H1 (cell line): ENCODE measurements at regions not wholly inside any gene's neighbourhood (a gene's known extent, or its start where the extent isn't known, plus 50 kb on each side); places are given as distances from the start of the nearest gene placed in this dataset.

ENCODE experiments used
- CTCF ChIA-PET: fragments of 300-600 bp; sonication (Branson Sonifier 250); formaldehyde crosslinking; loops from one replicate; lab custom pipeline; 2021; ENCODE audit not compliant: partially characterized antibody; lab: Charles Lee
- POLR2A ChIA-PET: fragments of 300-600 bp; sonication (Branson Sonifier 250); formaldehyde crosslinking; loops from one replicate; lab custom pipeline; 2021; ENCODE audit warnings: inconsistent platforms; ENCODE audit not compliant: partially characterized antibody; lab: Charles Lee
- DNase-seq, 2 experiments: peaks; one replicate each; pipeline versions ENCODE4 v3.0.0 to v3.0.0-alpha.2; 2010 to 2022; ENCODE audit warnings: low spot score in 2 of 2, low read depth in 1 of 2, mixed read lengths in 1 of 2
- FAIRE-seq: peaks from 2 replicates; lab custom pipeline; 2011; peaks lifted over from hg19 to GRCh38; lab: Jason Lieb, UNC
- H2AFZ ChIP-seq: 2 replicates; pipeline ENCODE4 v1.8.1; 2012; ENCODE audit warnings: low read length, inconsistent platforms
- H2AK5ac ChIP-seq: 2 replicates; pipeline ENCODE4 v1.6.1; 2013; ENCODE audit warnings: low read depth, low read length
- H2BK120ac ChIP-seq: replicated peaks from 2 replicates; pipeline ENCODE3; 2013; ENCODE audit warnings: low read depth, low read length, inconsistent platforms
- H2BK12ac ChIP-seq: 2 replicates; pipeline ENCODE4 v1.6.1; 2013; ENCODE audit warnings: low read depth, low read length
- H2BK15ac ChIP-seq: 2 replicates; pipeline ENCODE4 v1.6.1; 2013; ENCODE audit warnings: low read length
- H2BK20ac ChIP-seq: 2 replicates; pipeline ENCODE4 v1.6.1; 2013; ENCODE audit warnings: low read length
- H2BK5ac ChIP-seq: 2 replicates; pipeline ENCODE4 v1.6.1; 2013; ENCODE audit warnings: low read depth, low read length
- H3K14ac ChIP-seq: 2 replicates; pipeline ENCODE4 v1.6.1; 2013; ENCODE audit warnings: inconsistent platforms; ENCODE audit not compliant: insufficient read length
- H3K18ac ChIP-seq: 2 replicates; pipeline ENCODE4 v1.6.1; 2013; ENCODE audit warnings: low read length; ENCODE audit errors: extremely low read depth
- H3K23ac ChIP-seq: 2 replicates; pipeline ENCODE4 v1.6.1; 2013; ENCODE audit warnings: inconsistent platforms; ENCODE audit not compliant: insufficient read length
- H3K23me2 ChIP-seq: 2 replicates; pipeline ENCODE4 v1.6.1; 2013; ENCODE audit warnings: low read depth, low read length
- H3K27ac ChIP-seq: 2 replicates; pipeline ENCODE4 v1.6.1; 2011; ENCODE audit warnings: low read depth, low read length, inconsistent platforms
- H3K27me3 ChIP-seq, 4 experiments: replicated peaks in 1 of 4; 1 replicate in 1 of 4; 2 replicates in 3 of 4; pipeline versions ENCODE4 v1.6.1 to v1.8.1; 2011 to 2013; ENCODE audit warnings: low read length in 3 of 4, mild to moderate bottlenecking in 3 of 4, inconsistent platforms in 2 of 4, mixed read lengths in 2 of 4, moderate library complexity in 1 of 4; ENCODE audit not compliant: control insufficient read depth in 3 of 4, insufficient read depth in 3 of 4; ENCODE audit errors: extremely low read depth in 1 of 4
- H3K36me3 ChIP-seq, 4 experiments: 2 replicates each; pipeline versions ENCODE4 v1.6.1 to v1.8.1; 2011 to 2013; ENCODE audit warnings: mild to moderate bottlenecking in 4 of 4, low read length in 3 of 4, moderate library complexity in 2 of 4, control low read depth in 1 of 4, inconsistent platforms in 1 of 4; ENCODE audit not compliant: insufficient read depth in 4 of 4, control insufficient read depth in 2 of 4
- H3K4ac ChIP-seq: replicated peaks from 2 replicates; pipeline ENCODE3; 2013; ENCODE audit warnings: low read length, low read depth, mixed read lengths, inconsistent platforms; ENCODE audit not compliant: insufficient read length
- H3K4me1 ChIP-seq, 4 experiments: replicated peaks in 1 of 4; 1 replicate in 1 of 4; 2 replicates in 3 of 4; pipeline versions ENCODE4 v1.6.1 to v1.8.1; 2011 to 2013; ENCODE audit warnings: low read length in 3 of 4, inconsistent platforms in 2 of 4, mixed read lengths in 1 of 4; ENCODE audit not compliant: insufficient read depth in 4 of 4, control insufficient read depth in 3 of 4
- H3K4me2 ChIP-seq, 2 experiments: 2 replicates each; pipeline versions ENCODE4 v1.6.1 to v1.8.1; 2011 to 2013; ENCODE audit warnings: low read depth in 2 of 2, low read length in 2 of 2, control low read depth in 1 of 2, inconsistent platforms in 1 of 2, mild to moderate bottlenecking in 1 of 2; ENCODE audit not compliant: insufficient read depth in 1 of 2
- H3K4me3 ChIP-seq, 4 experiments: fragments of 200-600, 300-600 bp in 1 of 4; sonication (generic), shearing (Covaris generic), sonication (Bioruptor Twin) in 1 of 4; 2 replicates each; pipeline versions ENCODE4 v1.5.1 to v1.8.1; 2011 to 2016; ENCODE audit warnings: low read length in 4 of 4, low read depth in 3 of 4, control low read depth in 2 of 4, inconsistent platforms in 2 of 4, mild to moderate bottlenecking in 2 of 4, mixed read lengths in 1 of 4, moderate library complexity in 1 of 4; ENCODE audit not compliant: insufficient read depth in 2 of 4; ENCODE audit errors: extremely low read depth in 1 of 4
- H3K56ac ChIP-seq: replicated peaks from 2 replicates; pipeline ENCODE3; 2013; ENCODE audit warnings: low read depth, mild to moderate bottlenecking, mixed read lengths, low read length, inconsistent platforms; ENCODE audit not compliant: insufficient read length
- H3K79me1 ChIP-seq: 2 replicates; pipeline ENCODE4 v1.6.1; 2013; ENCODE audit warnings: low read depth, low read length, control low read depth
- H3K79me2 ChIP-seq, 2 experiments: 2 replicates each; pipeline versions ENCODE4 v1.6.1 to v1.8.1; 2012 to 2013; ENCODE audit warnings: low read length in 2 of 2, mild to moderate bottlenecking in 2 of 2, inconsistent platforms in 1 of 2; ENCODE audit not compliant: insufficient read depth in 2 of 2, control insufficient read depth in 1 of 2
- H3K9ac ChIP-seq, 4 experiments: replicated peaks in 1 of 4; 1 replicate in 1 of 4; 2 replicates in 3 of 4; pipeline versions ENCODE4 v1.6.1 to v1.8.1; 2011 to 2013; ENCODE audit warnings: low read depth in 3 of 4, low read length in 3 of 4, control low read depth in 2 of 4, mild to moderate bottlenecking in 2 of 4, moderate library complexity in 2 of 4, inconsistent platforms in 1 of 4; ENCODE audit errors: extremely low read depth in 1 of 4
- H3K9me3 ChIP-seq, 2 experiments: 2 replicates each; pipeline versions ENCODE4 v1.6.1 to v1.8.1; 2012 to 2013; ENCODE audit warnings: mild to moderate bottlenecking in 2 of 2, moderate library complexity in 2 of 2, control low read depth in 1 of 2, inconsistent platforms in 1 of 2, low read depth in 1 of 2, low read length in 1 of 2, mixed read lengths in 1 of 2; ENCODE audit not compliant: insufficient read depth in 2 of 2
- H4K20me1 ChIP-seq, 2 experiments: replicated peaks in 1 of 2; 2 replicates each; pipeline versions ENCODE3 to v1.8.1; 2011 to 2013; ENCODE audit warnings: inconsistent platforms in 2 of 2, low read length in 2 of 2, mild to moderate bottlenecking in 1 of 2; ENCODE audit not compliant: insufficient read depth in 2 of 2, control insufficient read depth in 1 of 2
- H4K5ac ChIP-seq: 2 replicates; pipeline ENCODE4 v1.6.1; 2013; ENCODE audit warnings: low read length, low read depth, mixed read lengths, inconsistent platforms; ENCODE audit not compliant: insufficient read length
- H4K8ac ChIP-seq: 2 replicates; pipeline ENCODE4 v1.8.0; 2013; ENCODE audit warnings: mild to moderate bottlenecking, moderate library complexity, low read length, inconsistent platforms; ENCODE audit not compliant: insufficient read depth; ENCODE audit errors: extremely low read depth
- H4K91ac ChIP-seq: replicated peaks from 2 replicates; pipeline ENCODE3; 2013; ENCODE audit warnings: low read length, mixed read lengths, inconsistent platforms; ENCODE audit not compliant: insufficient read length
- ATF3 ChIP-seq: IDR thresholded peaks from 2 replicates; pipeline ENCODE4 v1.6.1; 2011; ENCODE audit warnings: low read depth, mild to moderate bottlenecking, low read length; ENCODE audit not compliant: insufficient read depth
- FOSL1 ChIP-seq: IDR thresholded peaks from 2 replicates; pipeline ENCODE4 v1.6.1; 2011; ENCODE audit warnings: mild to moderate bottlenecking, low read depth, low read length, moderate library complexity; ENCODE audit not compliant: insufficient read depth
- GABPA ChIP-seq: IDR thresholded peaks from 2 replicates; pipeline ENCODE4 v1.6.1; 2011; ENCODE audit warnings: mild to moderate bottlenecking, low read length, moderate library complexity, borderline replicate concordance; ENCODE audit not compliant: insufficient read depth
- KDM4A ChIP-seq: IDR thresholded peaks from one replicate; pipeline ENCODE4 v1.7.1; 2012; ENCODE audit warnings: low read depth, mild to moderate bottlenecking, moderate library complexity, low read length, inconsistent platforms; ENCODE audit not compliant: severe bottlenecking
- NRF1 ChIP-seq: IDR thresholded peaks from 2 replicates; pipeline ENCODE4 v1.6.1; 2011; ENCODE audit warnings: mild to moderate bottlenecking, low read depth, low read length, improper control_type of control experiment
- POLR2AphosphoS5 ChIP-seq: IDR thresholded peaks from 2 replicates; pipeline ENCODE4 v1.6.1; 2011; ENCODE audit warnings: low read depth, low read length
- POU5F1 ChIP-seq: IDR thresholded peaks from 2 replicates; pipeline ENCODE4 v1.6.1; 2011; ENCODE audit warnings: low read depth, mild to moderate bottlenecking, low read length, moderate library complexity
- RNF2 ChIP-seq: fragments of 200-900, 300-1000 bp; sonication (generic); IDR thresholded peaks from 2 replicates; pipeline ENCODE4 v1.7.1; 2016; ENCODE audit warnings: borderline replicate concordance, low read depth, mild to moderate bottlenecking, antibody characterized with exemption, low read length; ENCODE audit not compliant: poor library complexity, severe bottlenecking; ENCODE audit errors: missing control alignments
- RXRA ChIP-seq: IDR thresholded peaks from 2 replicates; pipeline ENCODE4 v1.6.1; 2011; ENCODE audit warnings: low read depth, mild to moderate bottlenecking, low read length, moderate library complexity; ENCODE audit not compliant: insufficient read depth
- SAP30 ChIP-seq: fragments of 300-600 bp; sonication (generic); IDR thresholded peaks from 2 replicates; pipeline ENCODE4 v1.7.1; 2012; ENCODE audit warnings: low read length, moderate library complexity, mild to moderate bottlenecking, inconsistent platforms; ENCODE audit not compliant: insufficient read depth, insufficient replicate concordance
- SP2 ChIP-seq: IDR thresholded peaks from 2 replicates; pipeline ENCODE4 v1.6.1; 2012; ENCODE audit warnings: mild to moderate bottlenecking, low read length, inconsistent platforms
- WGBS, 2 experiments: shearing (Covaris generic) in 1 of 2; methylation state at CpG; one replicate each; pipeline versions ENCODE4 v1.1.6 to v1.1.7; 2013 to 2015; ENCODE audit warnings: low lambda C conversion rate in 2 of 2, mixed read lengths in 2 of 2, inconsistent platforms in 1 of 2, low coverage in 1 of 2, missing lambda C conversion rate in 1 of 2; ENCODE audit not compliant: insufficient replicate concordance in 2 of 2, insufficient coverage in 1 of 2, insufficient read length in 1 of 2; ENCODE audit errors: extremely low coverage in 1 of 2, missing lambda C conversion rate in 1 of 2; 5-methylcytosine and 5-hydroxymethylcytosine counted together
- TF ChIP-seq, protein P1 (sequence below): IDR thresholded peaks from 2 replicates; pipeline ENCODE4 v1.6.1; 2012; ENCODE audit warnings: inconsistent platforms

DNA sequence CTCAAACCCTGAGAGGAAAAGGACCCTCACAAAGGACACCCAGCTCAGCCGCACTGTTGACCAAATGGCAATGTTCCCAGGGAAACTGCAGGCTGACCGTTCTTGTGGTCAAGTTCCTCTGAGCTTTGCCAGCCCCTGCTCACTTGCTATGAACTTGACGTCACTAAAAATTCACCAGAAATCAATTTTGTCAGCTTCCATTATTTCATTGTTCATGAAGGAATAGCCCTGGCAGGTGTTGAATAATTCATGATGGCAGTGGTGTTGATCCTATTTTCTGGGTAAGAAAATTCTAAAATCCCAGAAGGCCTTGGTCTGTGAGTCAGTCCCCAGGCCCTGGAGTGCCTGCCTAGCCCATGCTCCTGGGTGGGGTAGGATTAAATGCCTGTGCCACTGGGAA is 318.9 kb downstream of the ZNF326 start:
- H3K36me3 ChIP-seq: no peaks in the 10 kb centered on the region
- no peak overlapping the region for H3K4ac ChIP-seq
- no peak overlapping the region for H3K9ac ChIP-seq
- no peak overlapping the region for H3K4me2 ChIP-seq
- H3K79me2 ChIP-seq: no peaks in the 10 kb centered on the region
- H2AK5ac ChIP-seq: no peak overlapping the region
- H4K91ac ChIP-seq: no peak overlapping the region
- no peak overlapping the region for H2AFZ ChIP-seq
- H4K8ac ChIP-seq: no peak overlapping the region
- CTCF ChIA-PET: interaction anchor here (1.3 kb wide), 1 partner anchor 260 kb away, joined by 3 read pairs; no protein-coding TSS in a partner anchor
- DNase-seq (no peak), FAIRE-seq (no peak)
- H3K23me2 ChIP-seq: no peaks in the 10 kb centered on the region
- H4K5ac ChIP-seq: no peak overlapping the region
- no peaks in the 10 kb centered on the region for H3K79me1 ChIP-seq
- POLR2A ChIA-PET: no interaction called here
- no peak overlapping the region for H3K23ac ChIP-seq
- H2BK12ac ChIP-seq: no peak overlapping the region
- H3K14ac ChIP-seq: no peak overlapping the region
- no peak overlapping the region for H3K4me3 ChIP-seq
- no peak overlapping the region for H2BK15ac ChIP-seq
- no peaks in the 10 kb centered on the region for H4K20me1 ChIP-seq
- WGBS, 2 experiments: 92% methylated on average over 3 of the region's 3 CpGs; no CpG with 5 or more reads in 1 of the 2 experiments
- H3K9me3 ChIP-seq: no peaks in the 10 kb centered on the region
- no peak overlapping the region for H3K18ac ChIP-seq
- no peaks in the 10 kb centered on the region for H3K27me3 ChIP-seq
- H3K56ac ChIP-seq: no peak overlapping the region
- H2BK120ac ChIP-seq: no peak overlapping the region
- no peak overlapping the region for H2BK5ac ChIP-seq
- H2BK20ac ChIP-seq: no peak overlapping the region
- no peaks in the 10 kb centered on the region for H3K4me1 ChIP-seq
- no peak overlapping the region for H3K27ac ChIP-seq
- TF ChIP-seq KDM4A (no peak), POLR2AphosphoS5 (no peak), RNF2 (no peak), SP2 (no peak), SAP30 (no peak), FOSL1 (no peak), NRF1 (no peak), RXRA (no peak), ATF3 (no peak), GABPA (no peak), POU5F1 (no peak)
- TF ChIP-seq, protein P1, sequence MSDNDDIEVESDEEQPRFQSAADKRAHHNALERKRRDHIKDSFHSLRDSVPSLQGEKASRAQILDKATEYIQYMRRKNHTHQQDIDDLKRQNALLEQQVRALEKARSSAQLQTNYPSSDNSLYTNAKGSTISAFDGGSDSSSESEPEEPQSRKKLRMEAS: no peak
